Stimulated activated CD4-positive, alpha-beta T cell treated with anti-CD3 and anti-CD28 coated beads, TNF-alpha, amount 100 ng/mL, for 1 hour (primary cell): ENCODE measurements at regions not wholly inside any gene's neighbourhood (a gene's known extent, or its start where the extent isn't known, plus 50 kb on each side); places are given as distances from the start of the nearest gene placed in this dataset.

ENCODE experiments used
- DNase-seq, 3 donors: peaks; one replicate each; pipeline ENCODE4 v3.0.0-alpha.2; 2020; ENCODE audit warnings: low read depth in 3 of 3, low spot score in 1 of 3

GRCh38 chr3:153600896-153601295 lies 438.9 kb downstream of the RAP2B start:
- no peak for DNase-seq

- DNase-seq = no peak
Observed at GRCh38 chr3:153601374-153601853, 439.4 kb downstream of the RAP2B start.

- no peak for DNase-seq
Observed at GRCh38 chr3:153602801-153603200, 440.8 kb downstream of the RAP2B start.

- DNase-seq = no peak
Observed at GRCh38 chr3:153614140-153614539, 452.1 kb downstream of the RAP2B start.

GRCh38 chr3:153614563-153614962 lies 452.5 kb downstream of the RAP2B start:
- DNase-seq = no peak

- DNase-seq = no peak
Observed at GRCh38 chr3:153615863-153616262, 453.8 kb downstream of the RAP2B start.

- no peak for DNase-seq
Observed at GRCh38 chr3:153617463-153617862, 455.4 kb downstream of the RAP2B start.

- DNase-seq = no peak
Observed at GRCh38 chr3:153618176-153618575, 456.1 kb downstream of the RAP2B start.

- no peak for DNase-seq
Observed at GRCh38 chr3:153619268-153619667, 457.2 kb downstream of the RAP2B start.

- no peak for DNase-seq
Observed at GRCh38 chr3:153621953-153622352, 459.9 kb downstream of the RAP2B start.

- no peak for DNase-seq
Observed at GRCh38 chr3:153623834-153624233, 461.8 kb downstream of the RAP2B start.

GRCh38 chr3:153624310-153625030 lies 462.4 kb downstream of the RAP2B start:
- DNase-seq = no peak

GRCh38 chr3:153625506-153625905 lies 463.5 kb downstream of the RAP2B start:
- DNase-seq = no peak

GRCh38 chr3:153626158-153626557 lies 464.1 kb downstream of the RAP2B start:
- DNase-seq = no peak

- DNase-seq = no peak
Observed at GRCh38 chr3:153628591-153628990, 466.6 kb downstream of the RAP2B start.

- no peak for DNase-seq
Observed at GRCh38 chr3:153629148-153629547, 467.1 kb downstream of the RAP2B start.

- no peak for DNase-seq
Observed at GRCh38 chr3:153631102-153631501, 469.1 kb downstream of the RAP2B start.

- no peak for DNase-seq
Observed at GRCh38 chr3:153631664-153632063, 469.6 kb downstream of the RAP2B start.

GRCh38 chr3:153633407-153633806 lies 471.4 kb downstream of the RAP2B start:
- DNase-seq = no peak

- DNase-seq = no peak
Observed at GRCh38 chr3:153634683-153635082, 472.7 kb downstream of the RAP2B start.

GRCh38 chr3:153639631-153640030 lies 477.6 kb downstream of the RAP2B start:
- DNase-seq = no peak

GRCh38 chr3:153640689-153641665 lies 479.0 kb downstream of the RAP2B start:
- DNase-seq = no peak
